ENCODE measurements at regions not wholly inside any gene's neighbourhood (a gene's known extent, or its start where the extent isn't known, plus 50 kb on each side); places are given as distances from the start of the nearest gene placed in this dataset.
A peak's percentile ranks its signal among the peaks of the same experiment; 100 is the strongest.

- DNase-seq: no peak
Measured at GRCh38 chr6:94050515-94050914, 631.2 kb upstream of the EPHA7 start.

GRCh38 chr6:94049001-94049400 lies 629.6 kb upstream of the EPHA7 start:
- peak; percentile 6 for DNase-seq

GRCh38 chr6:94045099-94045829 lies 625.9 kb upstream of the EPHA7 start:
- DNase-seq: peak; percentile 81

GRCh38 chr6:94041945-94042709 lies 622.8 kb upstream of the EPHA7 start:
- DNase-seq: no peak

GRCh38 chr6:94036024-94036423 lies 616.7 kb upstream of the EPHA7 start:
- DNase-seq: no peak

GRCh38 chr6:94027374-94027773 lies 608.0 kb upstream of the EPHA7 start:
- no peak for DNase-seq

- DNase-seq: no peak
Measured at GRCh38 chr6:94026575-94026974, 607.2 kb upstream of the EPHA7 start.

GRCh38 chr6:94005835-94006234 lies 586.5 kb upstream of the EPHA7 start:
- no peak for DNase-seq

- DNase-seq: peak; percentile 2
Measured at GRCh38 chr6:93992976-93993375, 573.6 kb upstream of the EPHA7 start.

GRCh38 chr6:93989630-93990029 lies 570.3 kb upstream of the EPHA7 start:
- no peak for DNase-seq

GRCh38 chr6:93985953-93986352 lies 566.6 kb upstream of the EPHA7 start:
- DNase-seq: no peak

- DNase-seq: no peak
Measured at GRCh38 chr6:93975159-93975558, 555.8 kb upstream of the EPHA7 start.

GRCh38 chr6:93974332-93974731 lies 555.0 kb upstream of the EPHA7 start:
- DNase-seq: no peak

GRCh38 chr6:93972791-93973190 lies 553.4 kb upstream of the EPHA7 start:
- DNase-seq: no peak

- no peak for DNase-seq
Measured at GRCh38 chr6:93970684-93971083, 551.3 kb upstream of the EPHA7 start.

GRCh38 chr6:93968126-93968525 lies 548.8 kb upstream of the EPHA7 start:
- no peak for DNase-seq

- no peak for DNase-seq
Measured at GRCh38 chr6:93964926-93965325, 545.6 kb upstream of the EPHA7 start.

- no peak for DNase-seq
Measured at GRCh38 chr6:93964321-93964720, 545.0 kb upstream of the EPHA7 start.

GRCh38 chr6:93962566-93962965 lies 543.2 kb upstream of the EPHA7 start:
- DNase-seq: no peak

- DNase-seq: no peak
Measured at GRCh38 chr6:93954584-93954983, 535.2 kb upstream of the EPHA7 start.

- no peak for DNase-seq
Measured at GRCh38 chr6:93943661-93944060, 524.3 kb upstream of the EPHA7 start.

GRCh38 chr6:93940381-93940780 lies 521.0 kb upstream of the EPHA7 start:
- peak; percentile 4 for DNase-seq

GRCh38 chr6:93932175-93932574 lies 512.8 kb upstream of the EPHA7 start:
- no peak for DNase-seq

- no peak for DNase-seq
Measured at GRCh38 chr6:93927731-93928130, 508.4 kb upstream of the EPHA7 start.

- no peak for DNase-seq
Measured at GRCh38 chr6:93919365-93919764, 500.0 kb upstream of the EPHA7 start.

Measured in eye (tissue), 1 donor.